Activated naive CD8-positive, alpha-beta T cell (primary cell): ENCODE measurements at regions not wholly inside any gene's neighbourhood (a gene's known extent, or its start where the extent isn't known, plus 50 kb on each side); places are given as distances from the start of the nearest gene placed in this dataset.
A peak's percentile ranks its signal among the peaks of the same experiment; 100 is the strongest.

Source experiments
- H3K27ac Mint-ChIP-seq: one replicate; pipeline ENCODE4 v1.8.0; 2021; ENCODE audit warnings: mixed read lengths
- H3K27me3 Mint-ChIP-seq: one replicate; pipeline ENCODE4 v1.8.0; 2021; ENCODE audit warnings: mixed read lengths
- H3K36me3 Mint-ChIP-seq: one replicate; pipeline ENCODE4 v1.8.0; 2021; ENCODE audit warnings: mixed read lengths
- H3K4me1 Mint-ChIP-seq: one replicate; pipeline ENCODE4 v1.8.0; 2021; ENCODE audit warnings: low read depth, mixed read lengths
- H3K4me3 Mint-ChIP-seq: one replicate; pipeline ENCODE4 v1.8.0; 2021; ENCODE audit warnings: mild to moderate bottlenecking, mixed read lengths
- H3K9me3 Mint-ChIP-seq: one replicate; pipeline ENCODE4 v1.8.0; 2021; ENCODE audit warnings: low read depth, mixed read lengths

DNA sequence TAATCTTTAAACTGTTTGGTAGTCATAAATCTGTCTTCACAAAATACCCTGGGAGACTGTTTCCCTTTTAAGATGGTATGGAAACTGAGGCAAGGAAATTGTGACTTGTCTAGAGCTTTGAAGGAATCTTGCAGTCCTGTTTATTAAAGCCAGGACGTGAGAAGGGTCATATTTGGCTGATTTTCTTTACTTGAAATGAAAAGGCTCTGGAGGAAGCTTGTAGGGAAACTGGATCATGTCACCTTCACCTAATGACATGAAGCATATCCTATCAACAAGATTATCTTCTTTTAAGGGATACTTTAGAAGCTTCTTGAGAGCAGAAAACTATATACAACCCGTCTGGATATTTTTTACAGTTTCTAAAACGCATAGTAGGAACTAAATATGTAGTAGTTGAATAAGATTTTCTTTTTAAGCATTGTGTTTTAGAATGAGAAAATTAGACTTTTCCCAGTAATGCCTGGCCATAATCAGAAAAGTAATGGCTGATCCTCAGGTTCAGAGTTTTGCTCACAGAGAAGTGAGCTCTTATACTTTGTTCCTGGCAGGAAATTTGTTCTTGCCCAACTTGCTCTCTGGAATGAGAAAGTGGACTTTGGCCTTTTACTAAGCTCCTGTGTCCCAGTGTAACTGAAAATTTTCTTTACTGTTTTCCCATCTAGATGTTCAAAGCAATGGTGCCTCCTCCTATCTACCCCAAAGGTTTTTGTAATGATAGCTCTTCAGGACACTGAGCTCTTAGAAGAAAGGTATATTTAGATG lies 136.8 kb upstream of the AFF2 start:
- peaks cover 8% of the 10 kb centered on the region for H3K4me1 Mint-ChIP-seq
- H3K27ac Mint-ChIP-seq, result no peak overlapping the region
- H3K36me3 Mint-ChIP-seq, result no peaks in the 10 kb centered on the region
- no peaks in the 10 kb centered on the region for H3K27me3 Mint-ChIP-seq
- no peak overlapping the region for H3K4me3 Mint-ChIP-seq
- no peaks in the 10 kb centered on the region for H3K9me3 Mint-ChIP-seq

- Mint-ChIP-seq H3K4me1 (peaks cover 8% of the 10 kb centered on the region), H3K9me3 (no peaks in the 10 kb centered on the region), H3K36me3 (no peaks in the 10 kb centered on the region), H3K27ac (no peak overlapping the region), H3K4me3 (no peak overlapping the region), H3K27me3 (no peaks in the 10 kb centered on the region)
Measured at GRCh38 chrX:148365233-148365632, 135.2 kb upstream of the AFF2 start.

DNA sequence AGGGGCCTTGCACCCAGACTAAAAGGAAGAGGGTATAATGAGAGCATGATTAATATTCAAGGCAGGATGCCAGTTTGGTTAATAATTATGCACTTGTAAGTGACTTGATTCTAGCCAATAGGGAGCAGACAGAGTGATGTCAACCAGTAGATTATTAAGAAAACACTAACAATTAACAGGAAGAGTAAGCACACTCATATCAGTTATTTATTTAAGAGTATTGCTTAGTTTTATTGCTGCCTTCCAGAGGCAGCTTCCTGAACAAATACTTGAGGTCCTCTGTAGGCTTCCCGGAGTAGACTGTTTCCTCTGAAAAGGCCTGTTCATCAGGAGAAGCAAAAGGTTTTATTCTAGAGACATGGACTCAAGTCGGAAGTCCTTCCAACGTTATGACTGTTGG lies 129.1 kb upstream of the AFF2 start:
- no peak overlapping the region for H3K4me3 Mint-ChIP-seq
- H3K27me3 Mint-ChIP-seq, result no peaks in the 10 kb centered on the region
- H3K36me3 Mint-ChIP-seq, result peaks cover 2% of the 10 kb centered on the region
- peaks cover 9% of the 10 kb centered on the region for H3K4me1 Mint-ChIP-seq
- H3K27ac Mint-ChIP-seq, result no peak overlapping the region
- H3K9me3 Mint-ChIP-seq, result no peaks in the 10 kb centered on the region

- Mint-ChIP-seq H3K4me3 (no peak overlapping the region), H3K27me3 (no peaks in the 10 kb centered on the region), H3K9me3 (no peaks in the 10 kb centered on the region), H3K36me3 (peaks cover 2% of the 10 kb centered on the region), H3K4me1 (peaks cover 5% of the 10 kb centered on the region), H3K27ac (no peak overlapping the region)
Measured at GRCh38 chrX:148372925-148373324, 127.5 kb upstream of the AFF2 start.

GRCh38 chrX:148376342-148376741 lies 124.1 kb upstream of the AFF2 start:
- H3K36me3 Mint-ChIP-seq, result peaks cover 2% of the 10 kb centered on the region
- peaks cover 17% of the 10 kb centered on the region for H3K4me1 Mint-ChIP-seq
- no peak overlapping the region for H3K27ac Mint-ChIP-seq
- H3K27me3 Mint-ChIP-seq, result no peaks in the 10 kb centered on the region
- H3K4me3 Mint-ChIP-seq, result no peak overlapping the region
- H3K9me3 Mint-ChIP-seq, result no peaks in the 10 kb centered on the region

DNA sequence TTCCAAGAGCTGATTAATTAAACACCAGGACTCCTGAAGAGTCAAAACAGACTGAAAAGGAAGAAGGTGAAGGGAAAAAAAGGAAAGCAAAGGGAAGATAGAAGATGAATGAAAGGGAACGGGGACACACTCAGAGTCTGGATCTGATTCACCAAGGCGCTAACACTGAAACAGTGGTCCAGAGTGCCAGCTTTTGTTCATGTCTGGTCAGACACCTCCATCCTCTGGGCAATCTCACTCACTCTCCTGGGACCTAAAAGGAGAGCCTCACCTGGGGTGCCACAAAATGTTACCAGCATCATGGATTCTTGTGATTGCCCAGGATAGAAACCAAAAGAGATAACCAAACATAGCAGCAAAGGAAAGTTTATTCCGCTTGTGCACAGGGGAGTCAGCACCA lies 120.3 kb upstream of the AFF2 start:
- Mint-ChIP-seq H3K4me1 (peaks cover 34% of the 10 kb centered on the region), H3K4me3 (peak overlapping the region; percentile 86), H3K36me3 (peaks cover 2% of the 10 kb centered on the region), H3K27me3 (no peaks in the 10 kb centered on the region), H3K9me3 (no peaks in the 10 kb centered on the region), H3K27ac (peak overlapping the region; percentile 98)

GRCh38 chrX:148380650-148381561 lies 119.5 kb upstream of the AFF2 start:
- Mint-ChIP-seq H3K27ac (peak overlapping the region; percentile 98), H3K27me3 (no peaks in the 10 kb centered on the region), H3K4me1 (peaks cover 34% of the 10 kb centered on the region), H3K36me3 (no peaks in the 10 kb centered on the region), H3K9me3 (no peaks in the 10 kb centered on the region), H3K4me3 (peak overlapping the region; percentile 86)

- H3K9me3 Mint-ChIP-seq, result no peaks in the 10 kb centered on the region
- H3K4me1 Mint-ChIP-seq, result peaks cover 34% of the 10 kb centered on the region
- no peaks in the 10 kb centered on the region for H3K36me3 Mint-ChIP-seq
- H3K27me3 Mint-ChIP-seq, result no peaks in the 10 kb centered on the region
- peak overlapping the region; percentile 98 for H3K27ac Mint-ChIP-seq
- peak overlapping the region; percentile 86 for H3K4me3 Mint-ChIP-seq
Measured at GRCh38 chrX:148381603-148382002, 118.8 kb upstream of the AFF2 start.

- Mint-ChIP-seq H3K27ac (peak overlapping the region; percentile 22), H3K36me3 (no peaks in the 10 kb centered on the region)
Measured at GRCh38 chrX:148382983-148383382, 117.4 kb upstream of the AFF2 start.

GRCh38 chrX:148385471-148385870 lies 114.9 kb upstream of the AFF2 start:
- Mint-ChIP-seq H3K36me3 (no peaks in the 10 kb centered on the region), H3K4me1 (peaks cover 29% of the 10 kb centered on the region), H3K9me3 (no peaks in the 10 kb centered on the region), H3K27me3 (no peaks in the 10 kb centered on the region), H3K27ac (no peak overlapping the region), H3K4me3 (no peak overlapping the region)

More at GRCh38 chrX:148382983-148383382, 117.4 kb upstream of the AFF2 start:
- H3K4me1 Mint-ChIP-seq, result peaks cover 34% of the 10 kb centered on the region
- no peaks in the 10 kb centered on the region for H3K9me3 Mint-ChIP-seq
- H3K4me3 Mint-ChIP-seq, result no peak overlapping the region
- H3K27me3 Mint-ChIP-seq, result no peaks in the 10 kb centered on the region

- Mint-ChIP-seq H3K27ac (no peak overlapping the region), H3K4me3 (no peak overlapping the region), H3K4me1 (peaks cover 6% of the 10 kb centered on the region), H3K27me3 (no peaks in the 10 kb centered on the region), H3K36me3 (no peaks in the 10 kb centered on the region), H3K9me3 (no peaks in the 10 kb centered on the region)
Measured at GRCh38 chrX:148389629-148390028, 110.8 kb upstream of the AFF2 start.

- peaks cover 4% of the 10 kb centered on the region for H3K9me3 Mint-ChIP-seq
- H3K27me3 Mint-ChIP-seq, result no peaks in the 10 kb centered on the region
- no peak overlapping the region for H3K27ac Mint-ChIP-seq
- H3K4me3 Mint-ChIP-seq, result no peak overlapping the region
- H3K36me3 Mint-ChIP-seq, result no peaks in the 10 kb centered on the region
- H3K4me1 Mint-ChIP-seq, result peaks cover 14% of the 10 kb centered on the region
Measured at GRCh38 chrX:148412006-148412405, 88.4 kb upstream of the AFF2 start.

DNA sequence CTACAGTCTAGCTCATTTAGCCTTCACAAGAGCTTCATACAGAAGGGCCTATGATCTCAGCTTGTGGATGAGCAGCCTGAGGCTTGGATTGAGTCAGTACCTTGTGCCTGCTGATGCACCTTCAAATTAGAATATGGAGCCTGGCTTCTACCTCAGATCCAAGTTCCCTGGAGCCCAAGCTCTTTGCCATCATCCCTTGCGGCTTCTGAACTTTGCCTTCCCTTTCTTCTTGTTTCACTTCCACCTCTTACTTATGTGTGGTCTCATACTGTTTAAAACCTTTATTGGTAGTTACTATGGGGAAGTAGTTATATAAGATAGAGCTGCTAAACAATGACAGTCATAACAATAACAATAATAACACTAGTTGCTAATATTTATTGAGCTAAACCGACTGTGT lies 84.3 kb upstream of the AFF2 start:
- Mint-ChIP-seq H3K27ac (no peak overlapping the region), H3K9me3 (no peaks in the 10 kb centered on the region), H3K4me1 (peaks cover 16% of the 10 kb centered on the region), H3K36me3 (peaks cover 3% of the 10 kb centered on the region), H3K27me3 (no peaks in the 10 kb centered on the region), H3K4me3 (no peak overlapping the region)

DNA sequence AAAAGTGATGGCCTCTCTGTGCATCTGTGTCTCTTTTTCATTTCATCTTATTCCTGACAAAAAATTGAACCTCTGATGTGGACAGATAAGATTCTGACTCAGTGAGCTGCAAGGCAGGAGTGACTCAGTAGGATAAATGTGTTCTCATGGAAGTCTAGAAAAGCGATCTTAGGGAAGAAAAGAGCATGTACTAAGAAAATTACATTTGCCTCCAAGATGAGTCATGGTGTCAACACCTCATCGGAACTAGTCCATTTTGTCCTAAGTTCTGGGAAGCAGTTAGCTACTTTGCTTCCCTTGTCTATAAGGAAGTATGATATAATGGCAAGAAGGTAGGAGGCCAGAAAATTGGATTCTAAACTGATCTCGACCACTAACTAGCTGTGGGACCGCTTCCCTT lies 83.5 kb upstream of the AFF2 start:
- H3K4me3 Mint-ChIP-seq, result no peak overlapping the region
- H3K4me1 Mint-ChIP-seq, result peaks cover 12% of the 10 kb centered on the region
- no peaks in the 10 kb centered on the region for H3K9me3 Mint-ChIP-seq
- no peaks in the 10 kb centered on the region for H3K27me3 Mint-ChIP-seq
- H3K27ac Mint-ChIP-seq, result no peak overlapping the region
- peaks cover 3% of the 10 kb centered on the region for H3K36me3 Mint-ChIP-seq

- no peaks in the 10 kb centered on the region for H3K27me3 Mint-ChIP-seq
- peaks cover 3% of the 10 kb centered on the region for H3K4me1 Mint-ChIP-seq
- no peaks in the 10 kb centered on the region for H3K9me3 Mint-ChIP-seq
- no peak overlapping the region for H3K27ac Mint-ChIP-seq
- H3K4me3 Mint-ChIP-seq, result no peak overlapping the region
- peaks cover 3% of the 10 kb centered on the region for H3K36me3 Mint-ChIP-seq
Measured at GRCh38 chrX:148417934-148418333, 82.5 kb upstream of the AFF2 start.
